Liver (tissue), 8 donors: ENCODE measurements at regions not wholly inside any gene's neighbourhood (a gene's known extent, or its start where the extent isn't known, plus 50 kb on each side); places are given as distances from the start of the nearest gene placed in this dataset.

ENCODE experiments used
- DNase-seq: peaks from one replicate; pipeline ENCODE4 v3.0.0-alpha.2; 2017; ENCODE audit warnings: low spot score
- H3K27ac ChIP-seq, 2 donors: one replicate each; pipeline ENCODE4 v1.7.0; 2013; ENCODE audit warnings: inconsistent platforms in 2 of 2, low read length in 2 of 2, control low read depth in 1 of 2, low read depth in 1 of 2, mild to moderate bottlenecking in 1 of 2
- H3K27me3 ChIP-seq, 4 donors: one replicate each; pipeline versions ENCODE4 v1.6.1 to v1.7.0; 2013; ENCODE audit warnings: low read length in 3 of 4, inconsistent platforms in 1 of 4, mild to moderate bottlenecking in 1 of 4, moderate library complexity in 1 of 4; ENCODE audit not compliant: control insufficient read depth in 4 of 4, insufficient read depth in 4 of 4
- H3K36me3 ChIP-seq, 4 donors: one replicate each; pipeline versions ENCODE4 v1.6.1 to v1.7.0; 2013; ENCODE audit warnings: low read length in 3 of 4, mild to moderate bottlenecking in 3 of 4, low read depth in 1 of 4, moderate library complexity in 1 of 4; ENCODE audit not compliant: control insufficient read depth in 4 of 4, insufficient read depth in 3 of 4
- H3K4me1 ChIP-seq, 4 donors: one replicate each; pipeline versions ENCODE4 v1.6.1 to v1.7.0; 2013; ENCODE audit warnings: low read length in 3 of 4, mild to moderate bottlenecking in 3 of 4, moderate library complexity in 1 of 4; ENCODE audit not compliant: control insufficient read depth in 4 of 4, insufficient read depth in 4 of 4
- H3K4me3 ChIP-seq, 3 donors: one replicate each; pipeline versions ENCODE4 v1.6.1 to v1.7.0; 2013; ENCODE audit warnings: low read length in 3 of 3, control low read depth in 1 of 3, low read depth in 1 of 3, mild to moderate bottlenecking in 1 of 3
- H3K9ac ChIP-seq, 2 donors: one replicate each; pipeline ENCODE4 v1.7.0; 2013; ENCODE audit warnings: low read length in 2 of 2, mild to moderate bottlenecking in 2 of 2, moderate library complexity in 2 of 2, control low read depth in 1 of 2, low read depth in 1 of 2
- H3K9me3 ChIP-seq, 4 donors: one replicate each; pipeline versions ENCODE4 v1.6.1 to v1.7.0; 2013; ENCODE audit warnings: low read length in 3 of 4; ENCODE audit not compliant: control insufficient read depth in 4 of 4
- ATF3 ChIP-seq: IDR thresholded peaks from 2 replicates; pipeline ENCODE4 v1.6.1; 2016; ENCODE audit warnings: antibody characterized with exemption
- CTCF ChIP-seq: fragments of 150-350 bp; IDR thresholded peaks from 2 replicates; pipeline ENCODE4 v1.5.1; 2017; ENCODE audit warnings: improper control_type of control experiment, low read depth, low read length; ENCODE audit not compliant: missing input control
- EGR1 ChIP-seq, 2 donors: IDR thresholded peaks; 2 replicates each; pipeline ENCODE4 v1.6.1; 2016 to 2018; ENCODE audit warnings: antibody characterized with exemption in 2 of 2, low read depth in 2 of 2
- FOXA2 ChIP-seq: IDR thresholded peaks from 2 replicates; pipeline ENCODE4 v1.6.1; 2016; ENCODE audit warnings: antibody characterized with exemption
- GABPA ChIP-seq, 2 donors: IDR thresholded peaks in 1 of 2; conservative IDR thresholded peaks in 1 of 2; 2 replicates each; pipeline ENCODE4 v1.6.1; 2016; ENCODE audit warnings: antibody characterized with exemption in 2 of 2, mild to moderate bottlenecking in 1 of 2, moderate library complexity in 1 of 2
- HNF4A ChIP-seq, 2 donors: conservative IDR thresholded peaks; 2 replicates each; pipeline ENCODE4 v1.6.1; 2016; ENCODE audit warnings: antibody characterized with exemption in 2 of 2, mild to moderate bottlenecking in 2 of 2
- HNF4G ChIP-seq: IDR thresholded peaks from 2 replicates; pipeline ENCODE4 v1.6.1; 2016; ENCODE audit warnings: antibody characterized with exemption
- JUND ChIP-seq, 2 donors: IDR thresholded peaks; 2 replicates each; pipeline ENCODE4 v1.6.1; 2016; ENCODE audit warnings: antibody characterized with exemption in 2 of 2
- MAX ChIP-seq: IDR thresholded peaks from 2 replicates; pipeline ENCODE4 v1.6.1; 2016; ENCODE audit warnings: antibody characterized with exemption
- REST ChIP-seq: IDR thresholded peaks from 2 replicates; pipeline ENCODE4 v1.6.1; 2016; ENCODE audit warnings: antibody characterized with exemption, mild to moderate bottlenecking
- RXRA ChIP-seq, 2 donors: IDR thresholded peaks; 2 replicates each; pipeline ENCODE4 v1.6.1; 2017 to 2018; ENCODE audit warnings: antibody characterized with exemption in 2 of 2, mild to moderate bottlenecking in 1 of 2
- SP1 ChIP-seq: IDR thresholded peaks from 2 replicates; pipeline ENCODE4 v1.6.1; 2018; ENCODE audit warnings: antibody characterized with exemption, mild to moderate bottlenecking
- TAF1 ChIP-seq: conservative IDR thresholded peaks from 2 replicates; pipeline ENCODE4 v1.6.1; 2016; ENCODE audit warnings: antibody characterized with exemption, mild to moderate bottlenecking
- ZBTB33 ChIP-seq: IDR thresholded peaks from 2 replicates; pipeline ENCODE4 v1.6.1; 2016; ENCODE audit warnings: antibody characterized with exemption
- WGBS: extraction: QIAGEN DNeasy Blood & Tissue Kit; methylation state at CpG from one replicate; pipeline ENCODE4 v1.1.7; 2013; 5-methylcytosine and 5-hydroxymethylcytosine counted together
- donor health status: healthy.
- donor health status: healthy.
- donor health status: healthy.
- donor health status: healthy.
- donor health status: healthy.

GRCh38 chr4:57462843-57463242, 352.7 kb upstream of the IGFBP7 start:
- Histone ChIP-seq H3K27ac (no peak overlapping the region), H3K4me3 (no peak overlapping the region), H3K9ac (no peak overlapping the region), H3K27me3 (peaks cover 0 to 2% (median 0%) of the 10 kb centered on the region in 4 donors), H3K4me1 (no peaks in the 10 kb centered on the region), H3K9me3 (no peaks in the 10 kb centered on the region), H3K36me3 (no peaks in the 10 kb centered on the region)
- TF ChIP-seq TAF1, result no peak
- no peak for TF ChIP-seq CTCF
- no peak for TF ChIP-seq REST
- no peak for TF ChIP-seq SP1
- no peak for TF ChIP-seq EGR1 (IDR thresholded peaks at IDR 0.05; ENCODE audit: low read depth in 2 of 2)
- TF ChIP-seq MAX, result no peak
- TF ChIP-seq GABPA (IDR thresholded peaks at IDR 0.05 in 1 of 2, conservative IDR thresholded peaks at IDR 0.05 in 1 of 2), result no peak
- 24% methylated on average over 1 of the region's 1 CpG for WGBS
- DNase-seq, result no peak

GRCh38 chr4:57460967-57461366, 350.8 kb upstream of the IGFBP7 start:
- DNase-seq, result no peak
- Histone ChIP-seq H3K9me3 (no peaks in the 10 kb centered on the region), H3K9ac (no peak overlapping the region), H3K4me1 (no peaks in the 10 kb centered on the region), H3K27ac (no peak overlapping the region), H3K4me3 (no peak overlapping the region), H3K27me3 (no peaks in the 10 kb centered on the region), H3K36me3 (no peaks in the 10 kb centered on the region)
- no peak for TF ChIP-seq CTCF
- no peak for TF ChIP-seq SP1
- WGBS, result 32% methylated on average over 1 of the region's 1 CpG

GRCh38 chr4:57448901-57449300, 338.7 kb upstream of the IGFBP7 start:
- Histone ChIP-seq H3K4me3 (no peak overlapping the region), H3K4me1 (peaks cover 1 to 6% (median 3%) of the 10 kb centered on the region in 4 donors), H3K27ac (no peak overlapping the region), H3K9ac (no peak overlapping the region), H3K27me3 (peaks cover 0 to 5% (median 1%) of the 10 kb centered on the region in 4 donors), H3K9me3 (peaks cover 2 to 8% (median 4%) of the 10 kb centered on the region in 4 donors), H3K36me3 (no peaks in the 10 kb centered on the region)
- 36% methylated on average over 2 of the region's 2 CpGs for WGBS
- no peak for DNase-seq
- TF ChIP-seq RXRA (IDR thresholded peaks at IDR 0.05), result no peak
- TF ChIP-seq SP1, result no peak
- no peak for TF ChIP-seq CTCF
- no peak for TF ChIP-seq ATF3
- no peak for TF ChIP-seq JUND (IDR thresholded peaks at IDR 0.05)
- TF ChIP-seq EGR1 (IDR thresholded peaks at IDR 0.05; ENCODE audit: low read depth in 2 of 2), result no peak
- no peak for TF ChIP-seq HNF4A (conservative IDR thresholded peaks at IDR 0.05)
- no peak for TF ChIP-seq HNF4G
- no peak for TF ChIP-seq FOXA2
- TF ChIP-seq ZBTB33, result no peak
